RWPE2 (cell line): ENCODE measurements at regions not wholly inside any gene's neighbourhood (a gene's known extent, or its start where the extent isn't known, plus 50 kb on each side); places are given as distances from the start of the nearest gene placed in this dataset.

ENCODE experiments used
- ATAC-seq: fragments of 200-7000 bp; cut with Tn5 transposase; 3 replicates; pipeline ENCODE4 v1.9.1; 2021; ENCODE audit warnings: low read depth
- DNase-seq: peaks from one replicate; pipeline ENCODE4 v3.0.0-alpha.2; 2020; ENCODE audit warnings: low spot score
- H3K27ac ChIP-seq: fragments of 450-650 bp; 2 replicates; pipeline ENCODE4 v1.5.1; 2017; ENCODE audit warnings: mild to moderate bottlenecking; ENCODE audit not compliant: poor library complexity, severe bottlenecking
- H3K27me3 ChIP-seq: fragments of 250-450 bp; sonication (Bioruptor Pico); 2 replicates; pipeline ENCODE4 v1.5.1; 2021; ENCODE audit warnings: mild to moderate bottlenecking, moderate library complexity; ENCODE audit not compliant: insufficient read depth, poor library complexity, severe bottlenecking
- H3K36me3 ChIP-seq: fragments of 250-450 bp; sonication (Bioruptor Pico); 2 replicates; pipeline ENCODE4 v1.5.1; 2020; ENCODE audit warnings: low read depth, mild to moderate bottlenecking, moderate library complexity
- H3K4me1 ChIP-seq: fragments of 250-450 bp; sonication (Bioruptor Pico); 2 replicates; pipeline ENCODE4 v1.5.1; 2021; ENCODE audit warnings: mild to moderate bottlenecking, moderate library complexity; ENCODE audit not compliant: insufficient read depth, poor library complexity, severe bottlenecking
- H3K4me3 ChIP-seq: fragments of 250-450 bp; sonication (Bioruptor Pico); 2 replicates; pipeline ENCODE4 v1.5.1; 2021; ENCODE audit warnings: mild to moderate bottlenecking, moderate library complexity; ENCODE audit not compliant: severe bottlenecking
- H3K9me3 ChIP-seq: fragments of 250-450 bp; sonication (Bioruptor Pico); 2 replicates; pipeline ENCODE4 v1.5.1; 2021; ENCODE audit warnings: mild to moderate bottlenecking, moderate library complexity; ENCODE audit not compliant: severe bottlenecking
- CTCF ChIP-seq: fragments of 450-650 bp; IDR thresholded peaks from one replicate; pipeline ENCODE4 v1.5.1; 2017; ENCODE audit warnings: mild to moderate bottlenecking, moderate library complexity; ENCODE audit not compliant: poor library complexity, severe bottlenecking

- Histone ChIP-seq H3K4me1 (no peaks in the 10 kb centered on the region), H3K4me3 (no peak overlapping the region), H3K27ac (no peak overlapping the region), H3K9me3 (no peaks in the 10 kb centered on the region), H3K36me3 (no peaks in the 10 kb centered on the region), H3K27me3 (no peaks in the 10 kb centered on the region)
- ATAC-seq (no peak), DNase-seq (no peak)
- TF ChIP-seq CTCF = no peak
These were observed 258.0 kb downstream of the PTBP2 start for GRCh38 chr1:96979304-96980268.

GRCh38 chr1:96980448-96980847, 258.9 kb downstream of the PTBP2 start:
- Histone ChIP-seq H3K27me3 (no peaks in the 10 kb centered on the region), H3K27ac (no peak overlapping the region), H3K4me1 (no peaks in the 10 kb centered on the region), H3K9me3 (no peaks in the 10 kb centered on the region), H3K36me3 (no peaks in the 10 kb centered on the region), H3K4me3 (no peak overlapping the region)
- DNase-seq = no peak
- ATAC-seq = no peak
- no peak for TF ChIP-seq CTCF

- TF ChIP-seq CTCF = no peak
- no peak for ATAC-seq
- DNase-seq = no peak
- Histone ChIP-seq H3K27ac (no peak overlapping the region), H3K4me3 (no peak overlapping the region), H3K27me3 (no peaks in the 10 kb centered on the region), H3K9me3 (no peaks in the 10 kb centered on the region), H3K4me1 (no peaks in the 10 kb centered on the region), H3K36me3 (no peaks in the 10 kb centered on the region)
These were observed 259.6 kb downstream of the PTBP2 start for GRCh38 chr1:96981181-96981580.

- Histone ChIP-seq H3K27ac (no peak overlapping the region), H3K4me3 (no peak overlapping the region), H3K9me3 (no peaks in the 10 kb centered on the region), H3K4me1 (no peaks in the 10 kb centered on the region), H3K27me3 (no peaks in the 10 kb centered on the region), H3K36me3 (no peaks in the 10 kb centered on the region)
- TF ChIP-seq CTCF = no peak
- ATAC-seq (no peak), DNase-seq (no peak)
These were observed 260.5 kb downstream of the PTBP2 start for GRCh38 chr1:96982118-96982517.

- Histone ChIP-seq H3K27ac (no peak overlapping the region), H3K36me3 (no peaks in the 10 kb centered on the region), H3K4me1 (no peaks in the 10 kb centered on the region), H3K4me3 (no peak overlapping the region), H3K9me3 (no peaks in the 10 kb centered on the region), H3K27me3 (no peaks in the 10 kb centered on the region)
- no peak for TF ChIP-seq CTCF
- ATAC-seq = no peak
- no peak for DNase-seq
These were observed 262.3 kb downstream of the PTBP2 start for GRCh38 chr1:96983866-96984265.
